Esophagus squamous epithelium (tissue), 5 donors: ENCODE measurements at regions not wholly inside any gene's neighbourhood (a gene's known extent, or its start where the extent isn't known, plus 50 kb on each side); places are given as distances from the start of the nearest gene placed in this dataset.

Experiments used
- DNase-seq: peaks from one replicate; lab custom pipeline; 2025; lab: John Stamatoyannopoulos, UW
- H3K27ac ChIP-seq, 4 donors: fragments of 200-600 bp; sonication (generic); one replicate each; pipeline ENCODE4 v1.5.1; 2016 to 2019; ENCODE audit warnings: mild to moderate bottlenecking in 1 of 4
- H3K27me3 ChIP-seq, 4 donors: fragments of 200-600 bp; sonication (generic); 1 replicate in 3 of 4; 2 replicates in 1 of 4; pipeline versions ENCODE4 v1.5.1 to v1.6.0; 2017 to 2021; ENCODE audit warnings: antibody characterized with exemption in 1 of 4
- H3K36me3 ChIP-seq, 3 donors: fragments of 200-600 bp; sonication (generic); one replicate each; pipeline ENCODE4 v1.5.1; 2016 to 2019
- H3K4me1 ChIP-seq, 3 donors: fragments of 200-600 bp; sonication (generic); one replicate each; pipeline ENCODE4 v1.5.1; 2017 to 2019
- H3K4me3 ChIP-seq, 4 donors: fragments of 200-600 bp; sonication (generic); 1 replicate in 3 of 4; 2 replicates in 1 of 4; pipeline ENCODE4 v1.5.1; 2016 to 2019; ENCODE audit warnings: mild to moderate bottlenecking in 2 of 4, moderate library complexity in 1 of 4
- H3K9me3 ChIP-seq, 3 donors: fragments of 200-600 bp; sonication (generic); one replicate each; pipeline ENCODE4 v1.5.1; 2016 to 2019
- POLR2A ChIP-seq, 4 donors: fragments of 450-650 bp; IDR thresholded peaks; one replicate each; pipeline ENCODE4 v1.6.1; 2017; ENCODE audit warnings: antibody characterized with exemption in 4 of 4, mild to moderate bottlenecking in 4 of 4, moderate library complexity in 3 of 4
- WGBS, 2 donors: methylation state at CpG; one replicate each; pipeline ENCODE4 v1.1.5; 2018; 5-methylcytosine and 5-hydroxymethylcytosine counted together
- intact Hi-C: fragments of 100-400 bp; cut with DNase I; formaldehyde crosslinking; loops from one replicate; pipeline ENCODE4 v1.15.0; 2022
- TF ChIP-seq, protein P1 (sequence below), 6 experiments: fragments of 450-650 bp in 4 of 6; fragments of 200-600 bp in 2 of 6; sonication (generic) in 2 of 6; IDR thresholded peaks; one replicate each; pipeline ENCODE4 v1.5.1; 2016 to 2019; ENCODE audit warnings: antibody characterized with exemption in 6 of 6, mild to moderate bottlenecking in 4 of 6, moderate library complexity in 4 of 6
- donor health status: DM: yes; HTN: yes; CAD: no.

DNA sequence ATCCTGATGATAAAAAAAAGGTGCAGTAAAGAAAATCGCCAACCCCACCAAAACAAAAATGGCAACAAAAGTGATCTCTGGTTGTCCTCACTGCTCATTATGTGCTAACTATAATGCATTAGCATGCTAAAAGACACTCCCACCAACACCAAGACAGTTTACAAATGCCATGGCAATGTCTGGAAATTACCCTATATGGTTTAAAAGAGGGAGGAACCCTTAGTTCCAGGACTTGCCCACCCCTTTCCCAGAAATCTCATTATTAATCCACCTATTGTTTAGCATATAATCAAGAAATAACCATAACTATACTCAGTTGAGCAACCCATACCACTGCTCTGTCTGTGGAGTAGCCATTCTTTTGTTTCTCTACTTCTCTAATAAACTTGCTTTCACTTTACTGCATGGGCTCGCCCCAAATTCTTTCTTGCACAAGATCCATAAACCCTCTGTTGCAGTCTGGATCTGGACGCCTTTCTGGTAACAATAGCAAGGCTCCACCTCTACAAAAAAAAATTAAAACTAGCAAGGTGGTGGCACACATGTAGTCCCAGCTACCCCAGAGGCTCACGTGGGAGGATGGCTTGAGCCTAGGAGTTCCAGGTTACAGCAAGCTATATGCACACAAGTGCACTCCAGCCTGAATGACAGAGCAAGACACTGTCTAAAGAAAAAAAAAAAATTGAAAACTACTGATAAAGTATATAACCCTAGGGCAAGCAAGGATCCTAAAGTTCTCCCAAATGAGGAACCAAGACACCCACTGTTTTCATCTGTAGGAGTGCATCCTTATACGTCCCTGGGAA, 278.8 kb upstream of the JARID2 start:
- no peaks in the 10 kb centered on the region for H3K27me3 ChIP-seq
- H3K4me3 ChIP-seq, result peak overlapping the region in 1 of 4 donors; percentile 15
- no peak overlapping the region for H3K27ac ChIP-seq
- 59 to 68% methylated on average over 4 of the region's 5 CpGs for WGBS, 2 donors
- TF ChIP-seq, protein P1, sequence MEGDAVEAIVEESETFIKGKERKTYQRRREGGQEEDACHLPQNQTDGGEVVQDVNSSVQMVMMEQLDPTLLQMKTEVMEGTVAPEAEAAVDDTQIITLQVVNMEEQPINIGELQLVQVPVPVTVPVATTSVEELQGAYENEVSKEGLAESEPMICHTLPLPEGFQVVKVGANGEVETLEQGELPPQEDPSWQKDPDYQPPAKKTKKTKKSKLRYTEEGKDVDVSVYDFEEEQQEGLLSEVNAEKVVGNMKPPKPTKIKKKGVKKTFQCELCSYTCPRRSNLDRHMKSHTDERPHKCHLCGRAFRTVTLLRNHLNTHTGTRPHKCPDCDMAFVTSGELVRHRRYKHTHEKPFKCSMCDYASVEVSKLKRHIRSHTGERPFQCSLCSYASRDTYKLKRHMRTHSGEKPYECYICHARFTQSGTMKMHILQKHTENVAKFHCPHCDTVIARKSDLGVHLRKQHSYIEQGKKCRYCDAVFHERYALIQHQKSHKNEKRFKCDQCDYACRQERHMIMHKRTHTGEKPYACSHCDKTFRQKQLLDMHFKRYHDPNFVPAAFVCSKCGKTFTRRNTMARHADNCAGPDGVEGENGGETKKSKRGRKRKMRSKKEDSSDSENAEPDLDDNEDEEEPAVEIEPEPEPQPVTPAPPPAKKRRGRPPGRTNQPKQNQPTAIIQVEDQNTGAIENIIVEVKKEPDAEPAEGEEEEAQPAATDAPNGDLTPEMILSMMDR (IDR thresholded peaks at IDR 0.05), result no peak
- no peak for TF ChIP-seq POLR2A (IDR thresholded peaks at IDR 0.05)
- H3K4me1 ChIP-seq, result peaks cover 0 to 14% (median 8%) of the 10 kb centered on the region in 3 donors
- no peak for DNase-seq
- intact Hi-C loops, result no loop called here
- no peaks in the 10 kb centered on the region for H3K36me3 ChIP-seq
- no peaks in the 10 kb centered on the region for H3K9me3 ChIP-seq

DNA sequence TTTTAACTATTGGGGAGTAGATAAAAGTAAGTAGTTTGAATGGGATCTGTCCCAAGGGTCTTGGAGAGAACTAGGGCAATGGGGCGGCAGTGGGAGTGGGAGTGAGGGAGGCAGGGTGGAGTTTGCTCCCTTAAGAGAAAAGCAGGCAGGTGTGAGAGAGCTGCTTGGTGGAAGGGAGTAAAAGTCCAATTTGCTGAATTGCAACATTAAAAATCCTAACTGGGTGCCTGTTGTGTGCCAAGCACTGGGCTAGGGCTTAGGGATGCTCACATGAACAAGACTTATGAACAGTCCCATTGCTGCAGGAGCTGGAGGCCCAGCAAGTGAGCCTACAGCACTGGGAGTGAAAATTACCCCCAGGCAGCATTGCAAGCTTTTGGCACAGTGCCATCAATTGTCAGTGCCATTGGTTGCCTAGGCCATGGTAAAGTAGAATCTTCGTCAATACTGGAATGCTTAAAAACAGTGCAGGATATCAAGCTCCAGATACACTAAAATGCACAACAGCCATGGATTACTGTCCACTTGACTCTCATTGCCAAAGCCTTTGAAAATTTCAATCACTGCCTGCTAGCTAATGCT, 277.7 kb upstream of the JARID2 start:
- WGBS, 2 donors, result 90% methylated on average over 2 of the region's 2 CpGs
- DNase-seq, result no peak
- H3K36me3 ChIP-seq, result no peaks in the 10 kb centered on the region

DNA sequence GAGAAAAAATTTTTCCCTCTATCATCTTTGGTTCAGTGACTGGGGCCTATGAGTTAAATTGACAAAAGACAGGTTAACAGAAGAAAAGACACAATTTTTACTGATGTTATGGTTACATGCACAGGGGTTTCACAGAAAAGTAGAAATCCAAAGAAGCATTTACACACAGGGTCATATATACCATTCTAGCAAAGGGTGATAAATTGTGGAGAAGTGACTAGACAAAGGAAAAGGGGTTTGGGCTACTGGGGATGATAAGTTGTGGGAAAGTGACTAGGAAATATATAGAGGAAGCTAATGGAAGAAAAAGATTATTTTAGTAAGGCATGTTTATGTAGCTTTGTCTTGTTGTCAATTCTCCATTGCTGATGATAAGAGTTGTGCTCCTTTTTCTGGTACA, 276.7 kb upstream of the JARID2 start:
- intact Hi-C loops, result no loop called here
- DNase-seq, result no peak
- no peak overlapping the region for H3K27ac ChIP-seq
- no peaks in the 10 kb centered on the region for H3K36me3 ChIP-seq
- H3K4me3 ChIP-seq, result no peak overlapping the region
- peaks cover 0 to 14% (median 8%) of the 10 kb centered on the region in 3 donors for H3K4me1 ChIP-seq
- H3K9me3 ChIP-seq, result no peaks in the 10 kb centered on the region
- H3K27me3 ChIP-seq, result no peaks in the 10 kb centered on the region
- TF ChIP-seq, protein P1 (IDR thresholded peaks at IDR 0.05), result no peak
- TF ChIP-seq POLR2A (IDR thresholded peaks at IDR 0.05), result no peak

More for the DNA sequence above, 277.7 kb upstream of the JARID2 start:
- Histone ChIP-seq H3K27me3 (no peaks in the 10 kb centered on the region), H3K4me3 (no peak overlapping the region), H3K9me3 (no peaks in the 10 kb centered on the region), H3K4me1 (peaks cover 0 to 14% (median 8%) of the 10 kb centered on the region in 3 donors), H3K27ac (no peak overlapping the region)
- no peak for TF ChIP-seq POLR2A (IDR thresholded peaks at IDR 0.05)
- TF ChIP-seq, protein P1 (IDR thresholded peaks at IDR 0.05), result no peak
- intact Hi-C loops, result no loop called here

DNA sequence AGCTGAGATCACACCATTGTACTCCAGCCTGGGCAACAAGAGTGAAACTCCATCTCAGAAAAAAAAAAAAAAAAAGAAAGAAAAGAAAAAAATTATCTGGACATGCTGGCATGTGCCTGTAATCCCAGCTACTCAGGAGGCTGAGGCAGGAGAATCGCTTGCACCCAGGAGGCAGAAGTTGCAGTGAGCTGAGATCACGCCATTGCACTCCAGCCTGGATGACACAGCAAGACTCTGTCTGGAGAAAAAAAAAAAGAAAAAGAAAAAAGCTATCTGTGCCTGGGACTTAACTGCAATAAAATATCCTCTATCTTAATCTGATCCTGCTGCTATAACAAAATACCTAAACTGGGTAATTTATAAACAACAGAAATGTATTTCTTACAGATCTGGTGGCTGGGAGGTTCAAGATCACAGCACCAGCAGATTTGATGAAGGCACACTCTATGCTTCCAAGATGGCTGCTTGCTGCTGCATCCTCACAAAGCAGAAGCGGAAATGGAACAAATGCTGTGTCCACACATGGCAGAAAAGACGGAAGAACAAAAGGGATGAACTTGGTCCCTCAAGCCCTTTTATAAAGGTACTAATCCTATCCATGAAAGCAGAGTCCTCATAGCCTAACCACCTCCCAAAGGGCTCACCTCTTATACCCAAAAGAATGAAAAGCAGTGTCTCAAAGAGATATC, 273.3 kb upstream of the JARID2 start:
- H3K4me3 ChIP-seq, result no peak overlapping the region
- H3K9me3 ChIP-seq, result no peaks in the 10 kb centered on the region
- no peak for DNase-seq
- peaks cover 0 to 3% (median 2%) of the 10 kb centered on the region in 3 donors for H3K4me1 ChIP-seq
- TF ChIP-seq, protein P1 (IDR thresholded peaks at IDR 0.05), result no peak
- no peak for TF ChIP-seq POLR2A (IDR thresholded peaks at IDR 0.05)
- no peak overlapping the region for H3K27ac ChIP-seq
- no peaks in the 10 kb centered on the region for H3K36me3 ChIP-seq
- no peaks in the 10 kb centered on the region for H3K27me3 ChIP-seq
- intact Hi-C loops, result no loop called here
- 84 to 91% methylated on average over 4 of the region's 4 CpGs for WGBS, 2 donors

DNA sequence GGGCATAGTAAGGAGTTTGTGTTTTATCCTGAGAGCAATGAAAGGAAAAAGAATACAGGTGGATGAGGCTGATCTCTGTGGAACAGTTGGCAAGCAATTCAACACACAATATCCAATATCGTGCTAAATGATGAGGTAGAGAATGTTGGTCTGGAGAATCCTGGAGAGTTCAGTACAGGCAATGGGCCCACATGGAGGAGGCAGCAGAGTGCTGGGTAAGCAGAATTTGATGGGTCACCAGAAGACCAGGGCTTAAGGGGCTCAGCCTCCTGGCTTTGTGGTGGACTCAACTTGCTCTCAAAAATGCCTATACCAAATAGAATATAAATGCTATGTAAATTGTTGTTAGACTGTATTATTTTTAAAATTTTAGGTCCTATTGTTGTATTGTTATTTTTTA, 271.5 kb upstream of the JARID2 start:
- no peak for DNase-seq
- H3K27ac ChIP-seq, result no peak overlapping the region
- no peaks in the 10 kb centered on the region for H3K27me3 ChIP-seq
- TF ChIP-seq POLR2A (IDR thresholded peaks at IDR 0.05), result no peak
- TF ChIP-seq, protein P1 (IDR thresholded peaks at IDR 0.05), result no peak
- no peaks in the 10 kb centered on the region for H3K36me3 ChIP-seq
- 88 to 89% methylated on average over 1 of the region's 1 CpG for WGBS, 2 donors
- H3K4me3 ChIP-seq, result no peak overlapping the region
- H3K9me3 ChIP-seq, result no peaks in the 10 kb centered on the region
- intact Hi-C loops, result no loop called here
- no peaks in the 10 kb centered on the region for H3K4me1 ChIP-seq
